IPS DF 4.7 (cell line): ENCODE measurements at regions not wholly inside any gene's neighbourhood (a gene's known extent, or its start where the extent isn't known, plus 50 kb on each side); places are given as distances from the start of the nearest gene placed in this dataset.
"Not testable (repeated sequence)": the region's sequence is repeated elsewhere in the genome, so short reads cannot be mapped to it uniquely, and the experiment has no call there.

ENCODE experiments used
- DNase-seq: peaks from one replicate; pipeline ENCODE4 v3.0.0-alpha.2; 2013; ENCODE audit warnings: low spot score; ENCODE audit errors: extremely low read depth

DNA sequence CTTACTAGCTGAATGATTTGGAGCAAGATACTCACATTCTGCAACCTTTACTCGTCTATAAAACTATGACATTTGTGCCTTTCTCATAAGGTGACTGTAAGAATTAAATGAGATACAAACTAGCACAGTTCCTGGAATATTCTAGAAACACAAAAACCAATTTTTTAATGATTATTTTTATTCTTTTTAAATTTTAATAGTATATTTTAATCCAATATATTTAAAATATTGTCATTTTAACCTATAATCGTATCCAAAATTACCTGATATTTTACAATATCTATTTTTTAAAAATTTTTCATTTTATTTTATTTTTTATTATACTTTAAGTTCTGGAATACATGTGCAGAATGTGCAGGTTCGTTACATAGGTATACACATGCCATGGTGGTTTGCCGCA, 238.1 kb downstream of the OLFM4 start:
- DNase-seq: no peak

DNA sequence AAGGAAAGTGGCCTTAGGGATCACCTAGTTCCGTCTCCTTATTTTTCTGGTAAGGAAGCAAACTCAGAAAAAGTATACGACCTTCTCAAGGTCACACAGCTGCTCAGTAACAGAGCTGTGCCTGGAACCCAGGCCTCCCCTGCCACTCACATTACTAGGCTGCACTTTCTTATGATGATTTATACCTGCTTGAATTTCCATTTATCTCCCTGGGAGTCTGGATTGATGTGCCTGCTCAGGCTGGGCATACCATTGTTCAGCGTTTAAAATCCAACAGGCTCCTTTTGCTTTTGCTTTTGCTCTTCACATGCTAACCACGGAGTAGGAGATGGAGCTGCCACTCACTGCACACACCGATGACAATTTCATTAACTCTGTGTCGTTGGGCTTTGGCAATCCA, 241.0 kb downstream of the OLFM4 start:
- no peak for DNase-seq

DNA sequence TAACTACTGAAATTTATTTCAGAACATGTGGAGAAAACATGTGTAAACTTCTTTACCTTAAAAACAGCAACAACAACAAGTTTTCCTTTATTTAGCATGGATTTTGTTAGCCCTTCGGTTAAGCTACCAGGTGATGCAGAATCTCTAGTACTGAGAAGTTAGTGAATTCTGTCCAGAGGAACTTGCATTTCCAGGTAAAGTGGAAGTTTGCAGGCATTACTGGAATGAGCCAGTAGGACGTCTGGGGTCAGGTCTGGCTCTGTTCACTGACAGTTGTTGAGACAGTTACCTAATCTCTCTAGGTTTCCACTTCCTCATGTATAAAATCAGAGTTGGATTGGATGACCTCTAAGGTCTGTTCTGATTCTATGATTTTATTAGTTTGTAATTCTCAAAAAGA, 244.3 kb downstream of the OLFM4 start:
- no peak for DNase-seq

DNA sequence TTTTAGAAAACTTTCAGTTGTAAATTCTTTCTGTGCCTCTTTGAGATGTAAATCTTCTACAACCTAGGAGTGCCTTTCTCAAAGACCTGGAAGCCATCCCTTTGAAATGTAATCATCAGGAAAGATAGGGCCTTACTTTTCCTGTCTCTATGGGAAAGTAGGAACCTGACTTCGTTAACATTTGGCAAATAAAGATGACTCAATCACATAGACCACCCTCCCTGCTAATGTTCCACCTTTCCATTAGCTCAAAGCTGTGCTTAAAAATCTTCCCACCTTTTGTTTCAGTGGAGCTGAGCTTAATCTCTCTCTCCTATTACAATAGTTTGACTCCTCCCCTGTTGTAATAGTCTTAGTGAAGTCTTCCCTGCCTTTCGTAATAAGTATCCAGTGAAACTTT, 247.7 kb downstream of the OLFM4 start:
- peak; percentile 56 for DNase-seq

DNA sequence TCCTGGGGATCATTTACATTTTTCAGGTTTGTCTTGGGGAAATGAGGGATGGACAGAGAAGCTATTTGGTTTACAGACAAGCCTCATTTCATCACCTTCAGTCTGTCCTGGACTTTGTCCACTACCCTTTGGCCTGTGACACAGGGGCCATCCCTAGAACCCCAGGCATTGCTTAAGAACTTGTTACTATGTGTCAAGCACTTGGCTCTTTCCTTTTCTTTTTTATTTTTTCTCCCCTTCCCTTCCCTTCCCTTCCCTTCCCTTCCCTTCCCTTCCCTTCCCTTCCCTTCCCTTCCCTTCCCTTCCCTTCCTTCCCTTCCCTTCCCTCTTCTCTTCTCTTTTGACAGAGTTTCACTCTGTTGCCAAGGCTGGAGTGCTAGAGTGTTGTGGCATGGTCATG, 253.1 kb downstream of the OLFM4 start:
- no peak for DNase-seq

DNA sequence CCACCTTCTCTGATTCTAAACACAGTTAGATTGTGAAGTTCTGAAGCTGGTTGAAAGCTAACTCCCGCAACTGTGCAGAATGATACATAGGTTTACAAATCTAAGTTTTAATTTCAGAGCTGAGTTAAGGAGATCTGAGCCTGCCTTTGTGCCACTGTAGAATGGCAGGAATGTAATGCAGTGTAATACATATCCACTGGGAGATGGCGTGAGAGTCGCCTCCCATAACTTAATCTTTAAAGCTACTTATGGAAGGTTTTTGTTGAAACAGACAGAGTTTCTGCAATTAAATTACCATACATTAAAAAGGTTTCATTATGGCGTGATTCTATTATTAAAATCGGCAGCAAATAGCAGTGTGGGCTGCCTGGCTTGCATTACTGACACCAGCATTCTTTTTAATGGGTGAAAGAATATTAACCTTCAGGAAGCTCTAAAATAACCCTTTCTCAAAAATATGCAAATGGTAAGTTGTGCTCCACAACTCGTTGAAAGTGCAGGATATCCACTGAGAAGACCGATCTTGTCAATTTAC, 257.4 kb downstream of the OLFM4 start:
- no peak for DNase-seq

DNA sequence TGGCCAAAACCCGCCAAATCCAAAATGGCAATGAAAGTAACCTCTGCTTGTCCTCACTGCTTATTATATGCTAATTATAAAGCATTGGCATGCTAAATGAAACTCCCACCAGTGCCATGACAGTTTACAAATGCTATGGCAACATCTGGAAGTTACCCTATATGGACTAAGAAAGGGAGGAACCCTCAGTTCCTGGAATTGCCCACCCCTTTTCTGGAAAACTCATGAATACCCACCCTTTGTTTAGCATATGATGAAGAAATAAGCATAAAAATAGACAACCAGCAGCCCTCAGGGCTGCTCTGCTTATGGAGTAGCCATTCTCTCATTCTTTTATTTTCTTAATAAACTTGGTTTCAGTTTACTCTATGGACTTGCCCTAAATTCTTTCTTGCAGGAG, 269.8 kb downstream of the OLFM4 start:
- DNase-seq: no peak

DNA sequence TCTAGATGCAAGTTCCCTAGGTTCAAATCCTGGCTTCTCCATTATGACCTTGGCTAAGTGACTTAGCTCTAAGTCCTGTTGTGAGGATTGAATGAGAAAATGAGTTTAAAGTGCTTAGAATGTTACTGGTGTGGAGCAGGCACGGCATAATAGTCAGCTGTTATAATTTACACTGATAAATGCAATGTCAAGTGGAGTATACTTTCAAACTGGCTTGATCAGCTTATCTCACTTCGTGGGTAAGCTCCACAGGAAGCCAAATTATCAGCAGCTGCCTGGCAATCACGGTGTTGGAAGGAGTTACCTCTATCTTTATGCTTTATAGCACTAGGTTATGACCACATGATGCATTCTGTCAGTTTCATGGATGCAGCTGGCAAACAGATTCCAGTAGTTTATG, 272.8 kb downstream of the OLFM4 start:
- no peak for DNase-seq

DNA sequence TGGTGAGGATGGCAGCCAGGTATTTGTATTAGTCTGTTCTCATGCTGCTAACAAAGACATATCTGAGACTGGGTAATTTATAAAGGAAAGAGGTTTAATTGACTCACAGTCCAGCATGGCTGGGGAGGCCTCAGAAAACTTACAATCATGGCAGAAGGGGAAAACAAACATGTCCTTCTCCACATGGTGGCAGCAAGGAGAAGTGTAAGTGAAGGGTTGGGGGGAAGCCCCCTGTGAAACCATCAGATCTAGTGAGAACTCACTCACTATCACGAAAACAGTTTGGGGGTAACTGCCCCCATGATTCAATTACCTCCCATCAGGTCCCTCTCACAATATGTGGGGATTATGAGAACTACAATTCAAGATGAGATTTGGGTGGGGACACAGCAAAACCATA, 276.8 kb downstream of the OLFM4 start:
- not testable (repeated sequence) for DNase-seq

DNA sequence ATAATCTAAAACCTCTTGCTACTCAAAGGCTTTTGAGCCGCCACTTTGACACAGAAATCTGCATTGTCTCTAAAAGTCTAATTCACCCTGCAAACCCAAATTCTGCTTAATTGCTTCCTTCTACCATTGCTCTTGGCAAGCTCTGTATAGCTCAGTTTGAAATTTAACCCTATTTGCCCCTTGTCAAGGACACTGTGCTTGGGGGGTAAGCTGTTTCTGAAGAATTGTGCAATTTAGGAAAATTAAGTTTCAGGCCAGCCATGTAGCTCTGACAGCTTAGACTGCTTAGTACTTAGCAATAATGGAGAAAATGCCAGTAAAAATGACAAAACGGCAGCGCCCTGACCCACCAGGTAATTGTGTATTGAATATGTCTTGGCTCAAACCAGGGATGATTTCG, 282.2 kb downstream of the OLFM4 start:
- DNase-seq: no peak

DNA sequence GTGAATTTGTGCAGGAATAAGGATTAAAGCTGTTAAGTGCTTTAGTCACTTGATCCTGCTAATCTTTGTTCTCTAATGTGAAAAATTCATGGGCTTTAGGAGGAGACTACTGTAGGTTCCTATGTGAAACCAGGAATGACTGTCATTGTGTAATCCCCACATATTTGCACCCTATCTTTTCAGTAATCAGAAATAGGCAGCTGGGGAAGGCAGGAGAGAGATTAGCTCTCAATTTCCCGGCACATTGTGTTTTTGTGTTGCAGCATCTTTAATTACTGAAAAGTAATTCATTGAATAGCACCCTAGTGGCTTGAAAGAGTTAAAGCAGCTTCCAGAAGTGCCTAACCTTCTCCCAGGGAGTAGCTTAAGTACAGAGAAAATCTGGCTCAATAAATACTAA, 282.9 kb downstream of the OLFM4 start:
- no peak for DNase-seq

DNA sequence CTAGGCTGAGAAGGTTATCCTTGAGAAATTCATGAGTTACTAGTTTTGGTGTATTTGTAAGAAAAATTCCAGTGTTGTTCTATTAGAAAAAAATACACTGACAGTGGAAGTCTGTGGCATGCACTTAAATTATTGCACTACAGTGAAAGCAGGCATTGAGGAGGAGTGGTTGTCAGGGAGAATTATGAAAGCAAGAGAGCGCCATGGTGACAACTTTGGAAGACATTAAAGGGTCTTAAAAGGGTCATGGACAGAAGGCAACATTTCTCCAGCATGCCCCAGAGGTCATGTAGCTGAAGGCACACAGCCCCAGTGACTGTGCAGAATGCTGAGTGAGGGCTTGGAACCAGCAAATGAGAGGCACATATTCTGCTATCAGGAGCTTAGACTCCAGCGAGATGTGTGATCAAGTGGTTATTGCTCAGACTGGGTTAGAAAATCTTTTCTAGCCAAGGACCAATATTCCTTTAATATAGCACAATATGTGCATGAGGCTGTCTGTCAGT, 292.7 kb downstream of the OLFM4 start:
- no peak for DNase-seq

DNA sequence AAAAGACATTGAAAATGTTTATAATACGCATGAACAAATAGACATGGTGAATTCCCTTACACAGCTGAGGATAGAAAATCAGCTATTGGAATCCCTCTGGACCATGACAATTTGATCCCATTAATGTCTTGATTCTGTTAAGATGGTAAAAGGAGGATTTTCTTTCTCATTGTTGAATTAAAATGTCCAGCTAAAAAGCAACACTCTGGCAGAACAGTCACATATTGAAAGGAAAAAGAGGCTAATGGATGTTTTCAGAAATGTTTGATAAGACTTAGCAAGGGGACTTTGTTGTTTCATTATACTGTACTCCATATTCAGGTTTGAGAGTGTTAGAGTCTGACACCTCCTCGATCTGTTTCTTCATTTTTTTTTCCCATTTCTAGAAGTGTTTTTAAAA, 296.0 kb downstream of the OLFM4 start:
- DNase-seq: no peak

DNA sequence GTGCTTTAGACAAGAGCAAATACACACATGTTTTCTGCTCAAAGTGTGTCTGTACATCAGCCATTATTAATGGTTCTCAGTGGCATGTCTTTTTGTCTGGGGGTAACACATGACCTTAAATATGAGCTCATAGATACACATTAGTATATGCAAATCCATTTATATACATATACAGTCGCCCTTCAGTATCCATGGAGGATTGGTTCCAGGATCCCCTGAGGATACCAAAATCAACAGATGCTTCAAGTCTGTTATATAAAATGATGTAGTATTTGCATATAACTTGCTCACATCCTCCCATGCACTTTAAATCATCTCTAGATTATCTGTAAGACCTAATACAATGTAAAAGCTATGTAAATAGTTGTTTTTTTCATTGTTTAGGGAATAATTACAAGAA, 298.1 kb downstream of the OLFM4 start:
- DNase-seq: no peak

DNA sequence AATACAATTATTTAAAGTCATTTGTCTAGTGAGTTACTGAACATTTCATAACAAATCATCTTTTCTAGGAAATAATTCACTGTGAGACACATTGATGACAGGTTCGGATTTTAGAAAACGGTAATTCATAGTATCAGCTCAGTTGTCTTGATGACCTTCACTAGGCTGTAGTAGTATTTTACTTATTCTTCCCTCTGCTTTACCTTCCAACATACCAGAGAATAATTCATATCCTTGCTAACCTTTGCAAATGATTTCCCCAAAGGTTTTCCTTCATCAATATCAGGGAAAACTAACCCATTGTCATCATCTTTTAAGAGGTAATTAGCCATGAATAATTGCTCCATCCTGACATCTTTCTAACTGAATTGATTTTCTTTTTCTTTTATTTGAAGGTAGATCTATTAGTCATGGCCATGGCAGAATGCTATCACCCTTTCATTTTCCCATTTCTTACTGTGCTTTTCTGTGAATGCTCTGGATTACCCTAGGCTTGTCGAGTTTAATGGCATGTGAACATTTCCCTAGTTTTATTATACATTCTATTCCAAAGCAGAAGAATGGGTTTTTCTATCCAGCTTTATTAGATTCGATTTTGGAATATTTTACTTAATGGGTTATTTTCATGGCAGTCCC, 299.2 kb downstream of the OLFM4 start:
- DNase-seq: no peak

DNA sequence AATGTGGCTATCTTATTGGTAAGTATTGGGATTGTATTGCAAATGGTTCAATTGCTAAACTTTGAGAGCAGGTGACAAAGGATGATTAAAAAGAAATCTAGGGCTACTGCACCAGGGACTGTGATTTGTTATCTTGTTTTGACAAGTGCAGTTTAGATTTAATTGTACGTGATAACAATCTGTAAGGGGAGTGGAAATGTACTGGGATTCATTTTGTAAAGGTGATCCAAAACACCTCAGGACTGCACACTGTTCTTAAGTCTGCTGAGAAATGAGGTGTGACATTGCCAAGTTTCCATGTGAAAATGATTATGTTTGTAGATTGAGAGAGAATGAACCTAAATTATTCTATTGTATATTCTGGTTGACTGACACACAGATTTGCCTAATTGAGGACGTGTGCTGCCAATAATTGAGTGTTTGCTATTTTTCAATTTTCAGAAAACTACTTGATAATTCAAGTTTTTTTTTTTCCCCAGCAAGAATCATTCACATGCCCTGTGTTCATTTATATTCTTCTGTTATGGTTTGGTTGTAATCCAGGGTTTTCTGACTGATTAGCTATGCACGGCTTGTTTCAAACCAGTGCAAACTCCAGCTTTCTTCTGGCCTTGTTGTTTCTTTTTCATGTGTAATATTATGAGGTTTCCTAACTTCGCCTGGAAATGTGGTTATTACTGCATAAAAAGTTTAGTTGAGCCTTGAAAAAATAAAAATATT, 308.0 kb downstream of the OLFM4 start:
- DNase-seq: no peak

DNA sequence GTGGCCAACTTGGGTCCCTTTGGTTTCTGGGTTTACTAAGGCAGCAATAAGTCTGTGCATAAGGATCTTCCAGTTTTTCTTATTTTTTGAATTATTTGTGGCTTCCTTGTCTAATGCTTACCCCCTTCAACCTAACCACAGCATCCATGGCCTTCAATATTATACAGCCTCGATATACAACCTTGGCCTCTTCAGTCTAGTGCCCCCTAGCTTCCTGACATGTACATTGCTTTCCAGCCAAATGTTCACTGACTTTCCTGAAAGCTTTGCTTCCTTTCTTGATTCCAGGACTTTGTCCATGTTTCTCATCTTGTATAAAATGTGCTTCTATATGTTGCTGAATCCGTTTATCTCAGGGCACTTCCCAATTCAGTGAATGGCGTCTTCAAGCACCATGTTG, 310.1 kb downstream of the OLFM4 start:
- DNase-seq: no peak

DNA sequence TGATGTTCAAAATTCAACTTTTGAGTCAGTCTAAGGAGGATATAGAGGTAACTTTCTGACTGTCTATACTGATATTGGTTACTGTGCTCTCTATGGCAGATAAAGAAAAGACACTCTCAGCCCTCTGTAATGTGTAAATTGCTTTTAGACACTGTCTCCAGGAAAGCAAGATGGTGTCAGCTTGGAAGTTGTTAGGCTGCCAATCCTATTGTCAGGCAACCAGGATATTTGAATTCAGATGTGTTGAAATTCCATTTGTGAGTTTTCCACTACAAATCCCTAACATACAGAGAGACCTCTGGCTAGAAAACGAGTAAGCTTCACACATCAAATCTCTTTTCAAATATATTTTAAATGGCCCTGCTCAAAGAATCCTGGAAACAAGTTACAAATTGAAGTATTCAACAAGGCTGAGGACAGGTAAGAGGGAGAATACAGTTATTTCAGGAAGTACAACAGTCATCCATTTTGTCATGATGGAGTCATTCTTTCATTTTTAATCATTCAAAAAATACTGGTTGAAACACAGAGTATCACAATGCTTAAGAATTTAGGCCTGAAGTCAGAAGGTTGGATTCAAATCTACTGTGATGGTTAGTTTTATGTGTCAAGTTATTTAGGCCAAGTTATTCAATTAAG, 312.0 kb downstream of the OLFM4 start:
- no peak for DNase-seq

DNA sequence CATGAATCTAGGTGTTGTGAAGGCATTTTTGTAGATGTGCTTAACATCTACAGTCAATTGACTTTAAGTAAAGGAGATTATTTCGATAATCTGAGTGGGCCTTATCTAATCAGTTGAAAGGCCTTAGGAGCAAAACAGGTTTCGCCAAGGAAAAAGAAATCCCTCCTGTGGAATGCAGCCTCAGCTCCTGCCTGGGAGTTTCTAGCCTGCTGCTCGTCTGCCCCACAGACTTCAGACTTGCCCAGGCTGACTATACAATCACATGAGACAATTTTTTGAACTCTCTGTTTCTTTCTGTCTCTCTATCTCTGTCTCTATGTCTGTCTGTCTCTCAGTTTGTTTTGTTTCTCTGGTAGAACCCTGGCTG, 312.5 kb downstream of the OLFM4 start:
- no peak for DNase-seq

DNA sequence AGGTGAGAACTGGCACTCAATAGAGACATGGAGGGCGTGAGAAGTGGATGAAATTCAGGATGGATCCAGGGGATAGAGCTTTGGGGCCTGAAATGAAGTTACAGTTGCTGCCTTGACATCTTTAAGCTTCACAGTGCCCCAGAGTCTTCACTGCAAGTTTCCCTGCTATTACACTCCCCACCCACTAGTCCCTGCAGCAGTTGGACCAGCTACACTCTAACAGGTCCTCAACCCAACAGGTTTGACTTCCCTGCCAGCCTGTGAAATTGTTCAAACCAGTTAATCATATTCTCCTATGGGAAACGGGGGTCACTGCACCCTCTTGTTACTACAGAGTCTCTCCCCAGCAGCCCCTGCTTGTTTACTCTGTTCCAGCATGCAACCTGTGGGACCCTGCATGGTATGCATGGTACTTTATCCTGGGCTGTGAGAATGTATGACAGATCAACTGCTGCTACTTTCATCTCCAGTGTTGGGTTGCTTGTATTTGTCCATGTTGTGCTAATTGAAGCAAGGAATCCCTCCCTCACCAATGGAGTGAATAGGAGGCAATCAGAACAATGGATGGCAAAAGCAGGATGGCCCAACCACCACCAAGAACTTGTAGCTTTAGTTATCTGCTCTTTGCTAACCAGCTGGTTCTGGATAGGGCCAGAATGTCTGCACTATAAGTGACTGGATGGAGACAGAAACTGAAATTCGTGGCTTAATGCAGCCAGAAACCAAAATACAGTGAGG, 314.2 kb downstream of the OLFM4 start:
- DNase-seq: no peak

DNA sequence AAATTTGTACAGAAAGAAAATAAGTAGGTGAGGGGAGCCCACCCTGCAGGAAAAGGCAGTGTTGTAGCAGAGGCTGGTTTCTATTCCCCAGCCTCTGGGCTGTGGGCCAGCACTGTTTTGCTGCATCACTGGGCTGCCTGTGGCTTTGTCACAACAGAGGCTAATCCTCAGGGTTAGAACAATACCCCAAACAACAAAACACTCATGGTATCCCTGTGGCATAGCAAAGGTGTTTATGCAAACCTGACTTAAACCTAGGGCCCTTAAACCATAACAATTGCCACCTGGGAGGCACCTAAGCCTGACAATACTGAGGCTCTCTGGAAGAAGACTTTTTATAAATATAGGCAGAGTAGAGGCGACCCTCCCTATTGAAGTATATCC, 314.7 kb downstream of the OLFM4 start:
- peak; percentile 68 for DNase-seq

DNA sequence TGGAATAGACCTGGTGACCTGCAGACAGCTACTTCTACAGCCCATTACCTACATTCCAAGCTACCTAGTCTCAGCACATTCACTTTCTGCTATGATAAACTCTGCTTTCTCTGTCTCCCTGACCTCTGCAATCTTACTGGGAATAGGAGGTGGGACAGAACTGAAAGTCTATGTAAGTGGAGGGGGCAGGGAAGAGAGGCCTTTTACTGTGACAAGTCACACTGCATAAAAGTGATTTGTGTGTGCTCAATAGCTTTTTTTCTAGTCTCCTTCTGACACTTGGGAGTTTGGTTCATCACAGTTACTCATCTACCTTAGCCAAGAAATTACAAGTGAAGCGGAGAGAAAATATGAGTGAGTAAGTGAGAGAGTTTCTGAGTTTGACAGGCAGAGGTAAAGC, 322.4 kb downstream of the OLFM4 start:
- no peak for DNase-seq
